ENCODE measurements at regions not wholly inside any gene's neighbourhood (a gene's known extent, or its start where the extent isn't known, plus 50 kb on each side); places are given as distances from the start of the nearest gene placed in this dataset.

- Mint-ChIP-seq H3K9me3 (peaks cover 41% of the 10 kb centered on the region), H3K36me3 (ENCODE audit: low read depth) (peaks cover 24% of the 10 kb centered on the region), H3K27me3 (ENCODE audit: insufficient read depth) (no peaks in the 10 kb centered on the region), H3K4me3 (no peak overlapping the region), H3K4me1 (peaks cover 10% of the 10 kb centered on the region), H3K27ac (no peak overlapping the region)
- Histone ChIP-seq H3K9me3 (ENCODE audit: control insufficient read depth, low read length) (peaks cover 24% of the 10 kb centered on the region), H3K36me3 (ENCODE audit: control insufficient read depth, insufficient read depth, low read length) (no peaks in the 10 kb centered on the region), H3K4me1 (ENCODE audit: control insufficient read depth, insufficient read depth, low read length) (no peaks in the 10 kb centered on the region), H3K27me3 (ENCODE audit: control insufficient read depth, insufficient read depth, low read length, poor library complexity, severe bottlenecking) (no peaks in the 10 kb centered on the region), H3K9ac (ENCODE audit: extremely low read depth, low read length, poor library complexity, severe bottlenecking) (no peak overlapping the region), H3K4me3 (ENCODE audit: low read length) (no peak overlapping the region), H3K27ac (ENCODE audit: low read depth, low read length) (no peak overlapping the region)
- WGBS, 2 experiments (ENCODE audit: insufficient coverage in 1 of 2, insufficient read length in 1 of 2): 90 to 92% methylated on average over 2 of the region's 2 CpGs
- DNase-seq: no peak
- TF ChIP-seq, protein P1, sequence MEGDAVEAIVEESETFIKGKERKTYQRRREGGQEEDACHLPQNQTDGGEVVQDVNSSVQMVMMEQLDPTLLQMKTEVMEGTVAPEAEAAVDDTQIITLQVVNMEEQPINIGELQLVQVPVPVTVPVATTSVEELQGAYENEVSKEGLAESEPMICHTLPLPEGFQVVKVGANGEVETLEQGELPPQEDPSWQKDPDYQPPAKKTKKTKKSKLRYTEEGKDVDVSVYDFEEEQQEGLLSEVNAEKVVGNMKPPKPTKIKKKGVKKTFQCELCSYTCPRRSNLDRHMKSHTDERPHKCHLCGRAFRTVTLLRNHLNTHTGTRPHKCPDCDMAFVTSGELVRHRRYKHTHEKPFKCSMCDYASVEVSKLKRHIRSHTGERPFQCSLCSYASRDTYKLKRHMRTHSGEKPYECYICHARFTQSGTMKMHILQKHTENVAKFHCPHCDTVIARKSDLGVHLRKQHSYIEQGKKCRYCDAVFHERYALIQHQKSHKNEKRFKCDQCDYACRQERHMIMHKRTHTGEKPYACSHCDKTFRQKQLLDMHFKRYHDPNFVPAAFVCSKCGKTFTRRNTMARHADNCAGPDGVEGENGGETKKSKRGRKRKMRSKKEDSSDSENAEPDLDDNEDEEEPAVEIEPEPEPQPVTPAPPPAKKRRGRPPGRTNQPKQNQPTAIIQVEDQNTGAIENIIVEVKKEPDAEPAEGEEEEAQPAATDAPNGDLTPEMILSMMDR (conservative IDR thresholded peaks at IDR 0.05): no peak
These were observed 209.7 kb downstream of the LACC1 start for GRCh38 chr13:44089452-44089851.

- peaks cover 30% of the 10 kb centered on the region for H3K4me1 Mint-ChIP-seq
- Histone ChIP-seq H3K36me3 (ENCODE audit: control insufficient read depth, insufficient read depth, low read length) (no peaks in the 10 kb centered on the region), H3K9me3 (ENCODE audit: control insufficient read depth, low read length) (peaks cover 24% of the 10 kb centered on the region), H3K9ac (ENCODE audit: extremely low read depth, low read length, poor library complexity, severe bottlenecking) (no peak overlapping the region), H3K27ac (ENCODE audit: low read depth, low read length) (no peak overlapping the region), H3K4me3 (ENCODE audit: low read length) (peak overlapping the region; percentile 12), H3K4me1 (ENCODE audit: control insufficient read depth, insufficient read depth, low read length) (no peaks in the 10 kb centered on the region), H3K27me3 (ENCODE audit: control insufficient read depth, insufficient read depth, low read length, poor library complexity, severe bottlenecking) (no peaks in the 10 kb centered on the region)
- DNase-seq: no peak
- TF ChIP-seq, protein P1 (conservative IDR thresholded peaks at IDR 0.05): no peak
- peaks cover 33% of the 10 kb centered on the region for H3K9me3 Mint-ChIP-seq
- H3K27ac Mint-ChIP-seq: no peak overlapping the region
- H3K4me3 Mint-ChIP-seq: no peak overlapping the region
- peaks cover 18% of the 10 kb centered on the region for H3K36me3 Mint-ChIP-seq (ENCODE audit: low read depth)
- H3K27me3 Mint-ChIP-seq (ENCODE audit: insufficient read depth): no peaks in the 10 kb centered on the region
- WGBS, 2 experiments (ENCODE audit: insufficient coverage in 1 of 2, insufficient read length in 1 of 2): 91 to 92% methylated on average over 1 to 3 of the region's 4 CpGs
These were observed 212.6 kb downstream of the LACC1 start for GRCh38 chr13:44092078-44092970.

DNA sequence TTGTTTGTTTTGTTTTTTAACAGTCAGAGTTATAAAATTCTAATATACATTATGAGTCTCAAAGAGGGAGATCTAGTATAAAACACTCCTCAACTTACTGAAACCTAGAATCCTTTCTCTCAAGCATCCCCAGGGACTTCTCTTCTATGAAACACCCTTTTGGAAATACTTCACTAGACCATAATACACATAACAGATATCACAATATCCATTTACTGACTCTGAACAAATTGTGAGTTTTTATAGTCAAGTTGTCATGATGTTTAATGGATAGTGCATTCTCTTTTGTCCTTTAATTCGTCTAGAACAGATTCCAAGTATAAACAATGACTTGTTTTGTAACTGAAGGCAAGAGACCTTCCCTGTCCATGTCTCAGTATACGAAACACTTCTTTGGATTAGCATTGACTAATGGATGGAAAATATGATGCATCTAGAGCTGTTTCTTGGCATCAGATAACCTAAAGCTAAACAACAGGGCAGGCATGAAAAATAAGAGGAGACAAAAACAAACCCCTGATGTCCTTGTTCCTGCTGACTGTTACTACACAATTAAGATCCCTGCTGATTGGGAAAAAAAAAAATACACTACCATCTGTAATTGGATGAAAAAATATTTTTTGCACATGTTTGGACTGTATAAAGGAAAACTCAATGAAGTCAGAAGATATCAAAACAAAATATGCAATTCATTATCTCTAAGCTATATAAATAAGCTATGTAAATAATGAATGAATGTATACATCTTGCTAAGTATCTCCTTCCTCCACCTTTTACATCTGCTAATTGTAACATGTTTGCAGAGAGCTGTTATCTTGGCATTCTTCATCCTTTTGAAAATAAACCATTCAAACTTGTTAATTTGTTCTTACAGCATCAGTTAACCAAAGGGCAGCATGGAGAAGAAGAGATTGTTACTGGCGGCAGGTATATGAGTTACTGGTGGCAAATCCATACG is 214.2 kb downstream of the LACC1 start:
- Mint-ChIP-seq H3K36me3 (ENCODE audit: low read depth) (peaks cover 13% of the 10 kb centered on the region), H3K9me3 (peaks cover 34% of the 10 kb centered on the region), H3K27me3 (ENCODE audit: insufficient read depth) (no peaks in the 10 kb centered on the region), H3K4me3 (no peak overlapping the region), H3K27ac (no peak overlapping the region), H3K4me1 (peaks cover 34% of the 10 kb centered on the region)
- TF ChIP-seq, protein P1 (conservative IDR thresholded peaks at IDR 0.05): no peak
- H3K9ac ChIP-seq (ENCODE audit: extremely low read depth, low read length, poor library complexity, severe bottlenecking): no peak overlapping the region
- peaks cover 24% of the 10 kb centered on the region for H3K9me3 ChIP-seq (ENCODE audit: control insufficient read depth, low read length)
- DNase-seq: no peak
- no peak overlapping the region for H3K4me3 ChIP-seq (ENCODE audit: low read length)
- no peaks in the 10 kb centered on the region for H3K36me3 ChIP-seq (ENCODE audit: control insufficient read depth, insufficient read depth, low read length)
- 76 to 91% methylated on average over 4 of the region's 4 CpGs for WGBS, 2 experiments (ENCODE audit: insufficient coverage in 1 of 2, insufficient read length in 1 of 2)
- H3K27me3 ChIP-seq (ENCODE audit: control insufficient read depth, insufficient read depth, low read length, poor library complexity, severe bottlenecking): no peaks in the 10 kb centered on the region
- no peaks in the 10 kb centered on the region for H3K4me1 ChIP-seq (ENCODE audit: control insufficient read depth, insufficient read depth, low read length)
- H3K27ac ChIP-seq (ENCODE audit: low read depth, low read length): no peak overlapping the region

Data from endodermal cell (in vitro differentiated cells).